Neural cell (in vitro differentiated cells): ENCODE measurements at regions not wholly inside any gene's neighbourhood (a gene's known extent, or its start where the extent isn't known, plus 50 kb on each side); places are given as distances from the start of the nearest gene placed in this dataset.

ENCODE experiments used
- H2AFZ ChIP-seq: fragments of 200-600, 300-800 bp; sonication (generic), shearing (Covaris generic); 2 replicates; pipeline ENCODE4 v1.6.0; 2014; ENCODE audit warnings: low read depth, mild to moderate bottlenecking, antibody characterized with exemption, low read length, moderate library complexity
- H3F3A ChIP-seq: fragments of 200-600 bp; shearing (Covaris generic); 2 replicates; pipeline ENCODE4 v1.6.1; 2016; ENCODE audit warnings: mild to moderate bottlenecking, moderate library complexity, mixed read lengths, antibody characterized with exemption, low read length; ENCODE audit not compliant: insufficient read depth, poor library complexity, severe bottlenecking
- H3K27ac ChIP-seq: fragments of 200-600, 300-800 bp; sonication (generic), shearing (Covaris generic); 2 replicates; pipeline ENCODE4 v1.5.1; 2014; ENCODE audit warnings: mild to moderate bottlenecking, low read length, moderate library complexity
- H3K27me3 ChIP-seq: fragments of 300-800, 200-600 bp; sonication (generic), shearing (Covaris generic); 2 replicates; pipeline ENCODE4 v1.6.0; 2014; ENCODE audit warnings: mild to moderate bottlenecking, low read depth, low read length, moderate library complexity; ENCODE audit not compliant: insufficient read depth
- H3K36me3 ChIP-seq: fragments of 300-800, 200-600 bp; sonication (generic), shearing (Covaris generic); 2 replicates; pipeline ENCODE4 v1.5.1; 2014; ENCODE audit warnings: mild to moderate bottlenecking, antibody characterized with exemption, low read length, moderate library complexity; ENCODE audit not compliant: insufficient read depth
- H3K4me2 ChIP-seq: fragments of 300-800, 200-600 bp; sonication (generic), shearing (Covaris generic); 2 replicates; pipeline ENCODE4 v1.6.0; 2014; ENCODE audit warnings: mild to moderate bottlenecking, low read length
- H3K4me3 ChIP-seq: fragments of 300-800, 200-600 bp; sonication (generic), shearing (Covaris generic); 2 replicates; pipeline ENCODE4 v1.5.1; 2014; ENCODE audit warnings: mild to moderate bottlenecking, low read length, moderate library complexity
- H3K79me2 ChIP-seq: fragments of 200-600 bp; shearing (Covaris generic); replicated peaks from 2 replicates; pipeline ENCODE4 v1.6.0; 2014; ENCODE audit warnings: mild to moderate bottlenecking, low read length, moderate library complexity; ENCODE audit not compliant: insufficient read depth
- H3K9ac ChIP-seq: fragments of 300-800, 200-600 bp; sonication (generic), shearing (Covaris generic); 2 replicates; pipeline ENCODE4 v1.6.1; 2016; ENCODE audit warnings: mild to moderate bottlenecking, low read length, mixed read lengths
- H3K9me2 ChIP-seq: fragments of 200-600 bp; shearing (Covaris generic); 2 replicates; pipeline ENCODE4 v1.6.1; 2016; ENCODE audit warnings: mild to moderate bottlenecking, low read length, mixed read lengths; ENCODE audit not compliant: insufficient read depth
- H3K9me3 ChIP-seq: fragments of 200-600, 300-800 bp; sonication (generic), shearing (Covaris generic); 2 replicates; pipeline ENCODE4 v1.6.1; 2016; ENCODE audit warnings: mild to moderate bottlenecking, mixed run types, low read length, moderate library complexity, mixed read lengths
- H4K20me1 ChIP-seq: fragments of 200-600 bp; shearing (Covaris generic); 2 replicates; pipeline ENCODE4 v1.6.1; 2016; ENCODE audit warnings: mild to moderate bottlenecking, mixed run types; ENCODE audit not compliant: insufficient read depth
- CTCF ChIP-seq: fragments of 450-650 bp; IDR thresholded peaks from 2 replicates; pipeline ENCODE4 v1.5.1; 2014; ENCODE audit warnings: antibody characterized with exemption, mild to moderate bottlenecking, moderate library complexity; ENCODE audit not compliant: poor library complexity, severe bottlenecking
- EP300 ChIP-seq: fragments of 450-650 bp; conservative IDR thresholded peaks from 2 replicates; pipeline ENCODE4 v1.6.1; 2014; ENCODE audit warnings: antibody characterized with exemption, mild to moderate bottlenecking, moderate library complexity; ENCODE audit not compliant: poor library complexity, severe bottlenecking
- EZH2 ChIP-seq: fragments of 200-600, 300-800 bp; shearing (Covaris generic), sonication (generic); IDR thresholded peaks from 2 replicates; pipeline ENCODE4 v1.6.1; 2014; ENCODE audit warnings: antibody characterized with exemption, low read length, borderline replicate concordance, mild to moderate bottlenecking; ENCODE audit not compliant: insufficient read depth, poor library complexity, severe bottlenecking
- MXI1 ChIP-seq: fragments of 450-650 bp; conservative IDR thresholded peaks from 2 replicates; pipeline ENCODE4 v1.6.1; 2014; ENCODE audit warnings: antibody characterized with exemption, mild to moderate bottlenecking; ENCODE audit not compliant: poor library complexity, severe bottlenecking
- POLR2AphosphoS5 ChIP-seq: IDR thresholded peaks from 2 replicates; pipeline ENCODE4 v1.6.1; 2012
- RAD21 ChIP-seq: fragments of 450-650 bp; conservative IDR thresholded peaks from 2 replicates; pipeline ENCODE4 v1.6.1; 2014; ENCODE audit warnings: antibody characterized with exemption, mild to moderate bottlenecking, moderate library complexity
- REST ChIP-seq: IDR thresholded peaks from 2 replicates; pipeline ENCODE4 v1.6.1; 2012; ENCODE audit warnings: borderline replicate concordance
- SMC3 ChIP-seq: fragments of 450-650 bp; conservative IDR thresholded peaks from 2 replicates; pipeline ENCODE4 v1.6.1; 2014; ENCODE audit warnings: antibody characterized with exemption, mild to moderate bottlenecking, moderate library complexity; ENCODE audit not compliant: poor library complexity
- TAF1 ChIP-seq: IDR thresholded peaks from 2 replicates; pipeline ENCODE4 v1.6.1; 2012; ENCODE audit warnings: low read depth

GRCh38 chr10:61159253-61159652 is 215.3 kb upstream of the RHOBTB1 start:
- Histone ChIP-seq H3K4me3 (no peak overlapping the region), H4K20me1 (no peaks in the 10 kb centered on the region), H3K79me2 (no peaks in the 10 kb centered on the region), H3K9me3 (no peaks in the 10 kb centered on the region), H2AFZ (no peak overlapping the region), H3K9ac (no peak overlapping the region), H3F3A (no peaks in the 10 kb centered on the region), H3K9me2 (no peaks in the 10 kb centered on the region), H3K27ac (no peak overlapping the region), H3K27me3 (no peaks in the 10 kb centered on the region), H3K4me2 (no peak overlapping the region), H3K36me3 (no peaks in the 10 kb centered on the region)
- TF ChIP-seq CTCF, result no peak
- TF ChIP-seq EZH2, result no peak
- TF ChIP-seq TAF1, result no peak
- no peak for TF ChIP-seq SMC3
- TF ChIP-seq REST, result no peak
- TF ChIP-seq RAD21, result no peak

- no peaks in the 10 kb centered on the region for H3K9me3 ChIP-seq
Measured at GRCh38 chr10:61157182-61157581, 213.2 kb upstream of the RHOBTB1 start.

DNA sequence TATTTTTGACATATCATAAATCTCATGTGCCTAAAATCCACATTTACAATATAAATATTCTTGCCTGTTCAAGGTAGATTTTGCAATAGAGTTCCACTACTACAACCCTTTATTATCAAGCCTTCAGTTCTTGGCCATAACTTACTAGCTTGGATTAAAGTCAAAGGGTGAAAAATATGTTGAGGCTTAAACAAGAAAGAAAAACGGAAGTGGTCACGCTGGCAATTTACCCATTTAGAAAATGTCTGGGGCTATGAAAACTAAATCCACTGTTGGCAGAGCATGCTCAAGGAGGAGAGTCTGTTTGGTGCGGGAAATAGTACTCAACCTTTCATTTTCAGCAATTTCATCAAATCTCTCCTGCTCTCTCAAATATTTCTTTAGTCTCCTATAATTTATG is 209.8 kb upstream of the RHOBTB1 start:
- Histone ChIP-seq H3K9me2 (no peaks in the 10 kb centered on the region), H4K20me1 (no peaks in the 10 kb centered on the region), H3K4me3 (no peak overlapping the region), H3K4me2 (no peak overlapping the region), H3K27me3 (no peaks in the 10 kb centered on the region), H2AFZ (no peak overlapping the region), H3K9ac (no peak overlapping the region), H3K36me3 (no peaks in the 10 kb centered on the region), H3K27ac (no peak overlapping the region), H3K79me2 (no peaks in the 10 kb centered on the region), H3F3A (no peaks in the 10 kb centered on the region), H3K9me3 (no peaks in the 10 kb centered on the region)
- TF ChIP-seq REST, result no peak
- TF ChIP-seq SMC3, result no peak
- no peak for TF ChIP-seq EP300
- TF ChIP-seq RAD21, result no peak
- no peak for TF ChIP-seq CTCF
- no peak for TF ChIP-seq EZH2
- no peak for TF ChIP-seq POLR2AphosphoS5
- no peak for TF ChIP-seq TAF1
- no peak for TF ChIP-seq MXI1

More at GRCh38 chr10:61157182-61157581, 213.2 kb upstream of the RHOBTB1 start:
- no peaks in the 10 kb centered on the region for H3F3A ChIP-seq
- H4K20me1 ChIP-seq, result no peaks in the 10 kb centered on the region
- H3K9ac ChIP-seq, result no peak overlapping the region
- H3K27me3 ChIP-seq, result no peaks in the 10 kb centered on the region
- H3K4me2 ChIP-seq, result no peak overlapping the region
- no peak for TF ChIP-seq EP300
- H3K79me2 ChIP-seq, result no peaks in the 10 kb centered on the region
- no peaks in the 10 kb centered on the region for H3K9me2 ChIP-seq
- no peaks in the 10 kb centered on the region for H3K36me3 ChIP-seq
- no peak overlapping the region for H3K27ac ChIP-seq
- H2AFZ ChIP-seq, result no peak overlapping the region
- H3K4me3 ChIP-seq, result no peak overlapping the region
